GM18508 (cell line): ENCODE measurements at regions not wholly inside any gene's neighbourhood (a gene's known extent, or its start where the extent isn't known, plus 50 kb on each side); places are given as distances from the start of the nearest gene placed in this dataset.
"Not testable (repeated sequence)": the region's sequence is repeated elsewhere in the genome, so short reads cannot be mapped to it uniquely, and the experiment has no call there.

Experiments
- ATAC-seq: cut with Tn5 transposase; IDR thresholded peaks from one replicate; pipeline ENCODE4 v1.9.1; 2021; ENCODE audit warnings: moderate number of reproducible peaks; ENCODE audit not compliant: insufficient read depth, unreplicated experiment

DNA sequence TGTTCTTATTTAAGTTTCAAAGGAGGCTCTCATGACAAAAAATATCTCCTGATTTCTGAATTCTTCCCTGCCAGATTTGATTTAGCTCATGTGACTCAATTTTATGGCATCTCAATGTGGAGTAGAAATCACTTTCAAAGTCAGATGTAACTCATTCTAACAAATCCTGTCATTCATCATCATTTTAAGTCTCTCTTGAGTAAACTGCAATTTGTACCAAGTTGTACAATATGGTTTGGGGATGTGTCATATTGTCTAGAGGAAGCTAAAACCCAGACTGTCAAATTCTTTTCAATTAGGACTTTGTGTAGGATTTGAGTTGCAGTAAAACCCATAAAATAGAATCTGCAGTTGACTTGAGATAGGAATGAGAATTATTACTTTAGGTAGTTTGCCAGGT, 2101.0 kb downstream of the NCAM2 start:
- no peak for ATAC-seq

DNA sequence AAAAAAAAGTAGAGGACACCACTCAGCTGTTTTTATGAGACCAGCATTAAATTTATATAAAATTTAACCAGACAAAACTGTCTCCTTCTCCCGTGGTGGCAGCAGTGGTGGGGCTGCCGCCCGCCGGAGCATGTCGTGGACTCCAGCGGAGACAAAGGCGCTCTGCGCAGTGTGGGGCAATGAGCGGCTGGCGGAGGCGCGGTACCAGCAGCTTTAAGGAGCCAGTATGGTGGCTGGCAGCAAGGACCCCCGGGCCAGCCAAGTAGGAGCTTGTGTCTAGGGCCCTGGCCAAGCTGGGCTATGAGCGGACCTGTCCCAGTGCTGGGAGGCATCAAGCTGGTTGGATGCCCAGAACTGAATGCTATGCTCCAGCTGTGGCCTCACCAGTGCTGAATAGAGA, 2102.9 kb downstream of the NCAM2 start:
- no peak for ATAC-seq

DNA sequence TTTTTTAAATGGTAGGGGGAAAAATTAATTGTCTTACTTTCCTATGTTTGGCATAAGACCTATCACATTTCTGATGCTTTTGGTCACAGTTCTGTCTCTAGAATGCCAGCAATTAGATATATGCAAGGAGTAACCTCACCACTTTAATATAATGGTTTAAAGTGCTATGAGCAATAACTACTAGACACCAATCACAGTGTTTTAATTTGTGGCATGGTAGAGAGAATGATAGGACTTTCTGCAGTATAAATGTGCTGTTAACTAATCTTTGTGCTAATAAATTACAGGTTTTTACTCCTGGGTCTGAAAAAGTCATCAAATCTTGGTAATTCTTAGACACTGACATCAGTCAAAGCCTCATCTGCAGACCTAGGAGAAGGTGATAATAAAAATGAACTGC, 2110.3 kb downstream of the NCAM2 start:
- ATAC-seq, result no peak

DNA sequence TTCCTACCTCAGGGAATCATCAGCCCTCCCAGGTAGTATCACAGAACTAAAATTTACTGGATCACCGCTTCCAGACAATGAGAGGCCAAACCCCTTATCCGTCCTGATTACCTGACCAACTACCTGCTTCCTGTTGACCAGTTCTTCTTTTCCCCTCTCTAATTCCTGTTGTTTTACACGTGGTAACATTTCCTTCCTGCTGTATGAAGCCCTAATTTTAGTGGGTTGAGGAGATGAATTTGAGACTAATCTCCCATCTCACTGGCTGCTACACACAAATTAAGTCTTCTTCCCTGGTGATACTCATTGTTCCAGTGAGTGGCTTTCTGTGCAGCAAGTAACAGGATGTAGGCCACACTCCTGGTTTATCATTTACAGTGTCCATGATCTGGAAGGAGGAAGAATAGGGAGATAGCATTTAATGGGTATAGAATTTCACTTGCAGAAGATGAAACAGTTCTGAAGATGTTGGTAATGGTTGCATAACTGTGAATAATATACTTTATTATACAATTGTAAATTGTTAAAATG, 2112.9 kb downstream of the NCAM2 start:
- no peak for ATAC-seq

DNA sequence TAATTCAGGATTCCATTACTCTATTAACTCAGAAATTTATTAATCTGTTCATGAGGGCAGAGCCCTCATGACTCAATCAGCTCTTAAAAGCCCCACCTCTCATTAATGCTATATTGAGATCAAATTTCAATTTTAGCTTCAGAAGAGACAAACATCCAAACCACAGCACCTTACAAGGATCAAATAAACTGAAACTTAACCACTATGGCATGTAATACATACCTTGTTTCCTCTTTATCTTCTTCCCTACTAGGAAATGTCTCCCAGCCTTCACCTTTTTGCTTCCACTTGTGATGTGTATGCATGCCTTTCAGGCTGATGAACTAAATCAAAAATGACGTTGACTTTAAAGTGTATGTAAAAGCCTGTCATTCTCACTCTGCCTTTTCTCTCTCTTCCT, 2121.3 kb downstream of the NCAM2 start:
- no peak for ATAC-seq

DNA sequence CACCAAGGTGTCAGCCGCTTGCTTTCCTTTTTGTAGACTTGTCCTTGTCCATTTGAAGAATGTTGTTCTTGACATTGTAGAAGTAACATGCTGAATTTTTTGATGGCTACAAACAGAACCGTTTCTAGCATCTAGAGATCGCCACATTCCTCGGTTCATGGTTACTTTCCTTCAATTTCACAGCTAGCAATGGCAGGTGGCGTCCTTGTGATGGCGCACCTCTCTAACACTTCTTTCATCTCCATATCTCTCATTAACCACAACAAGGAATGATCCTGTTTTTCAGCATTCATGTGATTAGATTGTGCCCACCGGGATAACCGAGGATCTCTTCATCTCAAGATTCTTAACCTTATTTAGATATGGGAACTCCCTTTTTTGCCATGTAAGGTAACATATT, 2129.8 kb downstream of the NCAM2 start:
- no peak for ATAC-seq

DNA sequence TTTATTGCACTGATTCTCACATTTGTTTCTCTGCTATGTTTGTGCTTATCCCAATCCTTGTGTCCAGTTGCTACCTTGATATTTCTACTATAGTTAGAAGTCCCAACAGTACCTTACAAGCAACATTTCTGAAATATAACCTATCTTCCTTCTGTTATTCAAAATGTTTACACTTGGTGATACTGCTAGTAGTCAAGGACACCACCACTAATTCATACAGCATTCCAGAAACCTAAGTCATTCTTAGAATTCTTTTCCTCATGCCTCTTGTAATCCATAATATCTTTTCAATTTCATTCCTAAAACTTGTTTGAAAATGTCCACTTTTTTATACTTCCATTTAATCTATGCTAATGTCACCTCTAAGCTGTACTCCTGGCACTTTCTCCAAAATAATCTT, 2132.1 kb downstream of the NCAM2 start:
- ATAC-seq, result no peak

DNA sequence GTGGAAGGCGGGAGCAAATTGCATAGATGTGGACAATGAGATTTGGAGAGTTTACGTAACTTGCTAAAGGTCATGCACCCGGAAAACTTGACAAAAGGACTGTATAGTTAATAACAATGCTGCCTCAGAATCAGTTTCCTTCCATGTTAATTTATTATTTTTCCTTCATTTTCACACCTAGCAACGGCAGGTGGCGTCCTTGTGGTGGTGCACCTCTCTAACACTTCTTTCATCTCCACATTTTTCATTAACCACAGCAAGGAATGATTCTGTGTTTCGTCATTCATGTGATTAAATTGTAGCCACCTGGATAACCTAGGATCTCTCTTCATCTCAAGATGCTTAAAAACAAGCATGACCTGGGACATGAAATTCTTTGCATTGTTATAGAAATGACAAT, 2133.0 kb downstream of the NCAM2 start:
- no peak for ATAC-seq

DNA sequence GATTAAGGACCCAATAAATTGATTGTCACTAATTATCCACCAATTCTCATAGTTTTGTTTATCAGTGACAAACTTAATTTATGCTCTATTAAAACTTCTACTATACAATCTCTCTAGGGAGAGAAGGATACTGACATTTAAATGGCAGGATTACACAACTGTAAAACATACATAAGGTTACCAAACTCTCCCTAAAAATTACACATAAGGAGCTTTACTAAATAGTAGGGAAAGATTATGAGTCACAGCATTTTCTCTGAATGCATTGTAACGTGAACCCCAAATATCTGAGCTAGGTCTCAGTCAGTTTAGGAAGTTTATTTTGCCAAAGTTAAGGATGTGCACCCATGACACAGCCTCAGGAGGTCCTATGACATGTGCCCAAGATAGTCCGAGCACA, 2140.6 kb downstream of the NCAM2 start:
- no peak for ATAC-seq

DNA sequence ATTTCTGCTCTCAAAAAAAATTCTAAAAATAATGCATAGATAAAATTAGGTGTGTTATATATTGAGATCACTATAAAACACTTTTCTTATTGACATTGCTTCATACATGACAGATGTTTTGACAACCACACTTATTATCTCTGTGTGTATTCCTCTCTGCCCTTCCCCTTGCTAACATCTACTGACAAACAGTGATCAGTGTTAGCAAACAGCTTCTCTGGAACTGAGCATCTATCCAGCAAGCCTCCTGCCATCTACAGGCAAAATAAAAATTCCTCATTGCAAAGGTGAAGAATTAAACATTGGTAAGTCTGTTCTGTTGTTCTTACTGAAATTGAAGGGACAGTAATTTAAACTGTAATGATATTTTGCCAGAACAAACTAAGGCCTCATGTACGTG, 2153.9 kb downstream of the NCAM2 start:
- no peak for ATAC-seq

DNA sequence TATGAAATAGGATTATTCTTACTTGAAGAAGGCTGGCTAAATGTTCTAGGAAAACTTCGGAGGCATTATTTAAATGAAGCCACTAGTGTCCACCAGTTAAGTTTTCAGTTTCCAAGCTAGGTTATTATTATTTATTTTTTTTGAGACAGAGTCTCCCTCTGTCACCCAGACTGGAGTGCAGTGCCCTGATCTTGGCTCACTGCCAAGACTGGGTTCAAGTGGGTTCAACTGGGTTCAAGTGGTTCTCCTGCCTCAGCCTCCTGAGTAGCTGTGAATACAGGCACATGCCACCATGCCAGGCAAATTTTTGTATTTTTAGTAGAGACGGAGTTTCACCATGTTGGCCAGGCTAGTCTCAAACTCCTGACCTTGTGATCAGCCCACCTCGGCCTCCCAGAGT, 2155.6 kb downstream of the NCAM2 start:
- ATAC-seq, result not testable (repeated sequence)

DNA sequence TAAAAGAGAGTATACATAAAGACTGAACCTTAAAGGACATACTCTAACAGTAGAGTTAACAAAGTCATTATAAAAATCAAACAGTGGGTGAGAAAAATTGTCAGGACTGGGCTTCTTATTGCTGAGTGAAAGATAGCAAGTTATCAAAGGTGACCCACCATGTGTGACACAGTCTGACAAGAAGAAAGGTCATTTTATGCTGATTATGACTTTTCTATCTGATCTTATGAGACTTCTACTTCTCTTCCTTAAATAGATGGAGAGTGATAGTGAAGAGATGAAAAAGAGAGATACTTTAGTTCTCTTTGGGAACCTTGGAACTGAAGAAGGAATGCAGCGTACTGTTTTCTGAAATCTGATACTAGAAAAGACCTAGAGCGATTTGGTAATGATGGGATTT, 2157.1 kb downstream of the NCAM2 start:
- ATAC-seq, result no peak

DNA sequence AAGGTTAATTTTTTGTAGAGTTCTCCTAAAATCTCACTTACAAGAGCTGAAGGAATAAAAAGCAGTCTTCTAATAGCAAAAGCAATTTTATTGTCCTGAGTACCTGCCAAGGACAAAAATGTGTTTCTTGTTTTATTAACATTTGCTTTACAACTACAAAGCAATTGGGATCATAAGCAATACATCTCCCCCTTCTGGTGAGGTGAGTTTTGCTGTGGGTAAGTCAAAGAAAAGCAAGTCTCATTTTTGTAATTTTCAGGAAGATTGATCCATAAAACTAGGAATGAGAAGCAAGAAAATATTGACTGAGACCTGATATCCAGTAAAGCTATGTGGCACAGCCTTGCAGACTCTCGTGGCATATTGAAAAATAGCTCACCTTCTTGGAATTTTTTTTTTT, 2162.7 kb downstream of the NCAM2 start:
- no peak for ATAC-seq

DNA sequence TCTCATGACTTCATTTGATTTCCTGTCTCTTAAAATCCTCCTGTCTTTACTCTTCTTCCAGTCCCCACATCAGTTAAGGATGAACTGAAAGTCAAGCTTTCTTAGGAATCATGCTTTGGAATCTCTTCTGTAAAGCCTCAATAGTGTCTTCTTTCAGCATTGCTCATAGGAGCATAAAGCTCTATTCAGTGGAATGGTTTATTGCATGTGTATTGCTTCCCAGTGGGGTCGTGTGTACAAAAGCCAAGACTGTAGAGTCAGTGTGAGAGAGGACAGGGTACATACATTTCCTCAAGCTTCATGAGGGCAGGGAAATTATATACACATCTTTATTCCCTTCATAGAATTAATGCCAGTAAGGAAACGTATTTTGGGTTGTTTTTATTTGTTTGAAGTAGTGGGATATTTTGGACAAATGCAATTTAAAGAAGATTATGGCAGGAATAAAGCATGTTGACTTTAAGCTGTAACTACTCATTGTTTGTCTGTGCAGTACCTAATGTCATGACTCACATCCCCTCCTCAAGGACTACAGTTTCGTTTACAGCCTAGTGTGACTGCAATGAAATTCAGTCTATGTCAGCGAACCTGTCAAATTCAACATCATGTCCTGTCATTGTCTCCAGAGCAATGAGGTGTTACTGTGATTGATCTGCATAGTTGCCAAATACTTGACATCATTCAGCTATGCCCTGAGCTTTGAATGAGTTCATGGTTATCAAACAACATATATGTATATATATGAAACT, 2164.2 kb downstream of the NCAM2 start:
- no peak for ATAC-seq
